Upper lobe of right lung (tissue), 1 donor: ENCODE measurements at regions not wholly inside any gene's neighbourhood (a gene's known extent, or its start where the extent isn't known, plus 50 kb on each side); places are given as distances from the start of the nearest gene placed in this dataset.
"Not testable (repeated sequence)": the region's sequence is repeated elsewhere in the genome, so short reads cannot be mapped to it uniquely, and the experiment has no call there.

Experiments
- ATAC-seq: fragments of 200-7000 bp; cut with Tn5 transposase; one replicate; pipeline ENCODE4 v1.9.1; 2020; ENCODE audit warnings: mild to moderate bottlenecking, moderate library complexity
- DNase-seq: peaks from one replicate; pipeline ENCODE4 v3.0.0-alpha.2; 2020
- H3K27ac ChIP-seq: fragments of 200-600 bp; one replicate; pipeline ENCODE4 v1.8.0; 2022
- H3K27me3 ChIP-seq: fragments of 200-600 bp; one replicate; pipeline ENCODE4 v1.8.0; 2022; ENCODE audit warnings: mild to moderate bottlenecking
- H3K36me3 ChIP-seq: fragments of 200-600 bp; one replicate; pipeline ENCODE4 v1.8.0; 2022
- H3K4me1 ChIP-seq: fragments of 200-600 bp; one replicate; pipeline ENCODE4 v1.8.0; 2022
- H3K4me3 ChIP-seq: fragments of 200-600 bp; one replicate; pipeline ENCODE4 v1.8.0; 2022; ENCODE audit warnings: mild to moderate bottlenecking
- H3K9me3 ChIP-seq: fragments of 200-600 bp; one replicate; pipeline ENCODE4 v1.8.0; 2022
- intact Hi-C: fragments of 100-400 bp; cut with DNase I; formaldehyde crosslinking; loops from one replicate; pipeline ENCODE4 v1.11.0; 2022
- TF ChIP-seq, protein P1 (sequence below): fragments of 200-600 bp; IDR thresholded peaks from one replicate; pipeline ENCODE4 v1.8.0; 2022; ENCODE audit warnings: antibody characterized with exemption
- donor health status: DM: no; HTN: yes; CAD: no; lungs with severe emphysema.

DNA sequence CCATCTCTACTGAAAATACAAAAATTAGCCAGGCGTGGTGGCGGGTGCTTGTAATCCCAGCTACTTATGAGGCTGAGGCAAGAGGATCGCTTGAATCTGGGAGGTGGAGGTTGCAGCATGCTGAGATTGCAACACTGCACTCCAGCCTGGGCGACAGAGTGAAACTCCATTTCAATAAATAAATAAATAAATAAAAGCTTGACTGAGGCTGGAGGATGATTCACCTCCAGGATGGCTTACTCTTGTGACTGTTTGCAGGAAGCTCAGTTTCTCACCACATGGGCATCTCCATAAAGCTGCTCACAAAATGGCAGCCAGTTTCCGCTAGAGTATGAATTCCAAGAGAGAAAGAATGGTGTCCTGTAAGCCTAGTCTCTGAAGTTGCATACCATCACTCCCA lies 191.7 kb upstream of the EDNRA start:
- intact Hi-C loops = no loop called here
- TF ChIP-seq, protein P1, sequence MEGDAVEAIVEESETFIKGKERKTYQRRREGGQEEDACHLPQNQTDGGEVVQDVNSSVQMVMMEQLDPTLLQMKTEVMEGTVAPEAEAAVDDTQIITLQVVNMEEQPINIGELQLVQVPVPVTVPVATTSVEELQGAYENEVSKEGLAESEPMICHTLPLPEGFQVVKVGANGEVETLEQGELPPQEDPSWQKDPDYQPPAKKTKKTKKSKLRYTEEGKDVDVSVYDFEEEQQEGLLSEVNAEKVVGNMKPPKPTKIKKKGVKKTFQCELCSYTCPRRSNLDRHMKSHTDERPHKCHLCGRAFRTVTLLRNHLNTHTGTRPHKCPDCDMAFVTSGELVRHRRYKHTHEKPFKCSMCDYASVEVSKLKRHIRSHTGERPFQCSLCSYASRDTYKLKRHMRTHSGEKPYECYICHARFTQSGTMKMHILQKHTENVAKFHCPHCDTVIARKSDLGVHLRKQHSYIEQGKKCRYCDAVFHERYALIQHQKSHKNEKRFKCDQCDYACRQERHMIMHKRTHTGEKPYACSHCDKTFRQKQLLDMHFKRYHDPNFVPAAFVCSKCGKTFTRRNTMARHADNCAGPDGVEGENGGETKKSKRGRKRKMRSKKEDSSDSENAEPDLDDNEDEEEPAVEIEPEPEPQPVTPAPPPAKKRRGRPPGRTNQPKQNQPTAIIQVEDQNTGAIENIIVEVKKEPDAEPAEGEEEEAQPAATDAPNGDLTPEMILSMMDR = no peak
- no peak overlapping the region for H3K27ac ChIP-seq
- ATAC-seq = no peak
- no peak for DNase-seq
- no peaks in the 10 kb centered on the region for H3K4me1 ChIP-seq
- no peaks in the 10 kb centered on the region for H3K36me3 ChIP-seq
- H3K4me3 ChIP-seq = no peak overlapping the region
- no peaks in the 10 kb centered on the region for H3K27me3 ChIP-seq
- no peaks in the 10 kb centered on the region for H3K9me3 ChIP-seq

DNA sequence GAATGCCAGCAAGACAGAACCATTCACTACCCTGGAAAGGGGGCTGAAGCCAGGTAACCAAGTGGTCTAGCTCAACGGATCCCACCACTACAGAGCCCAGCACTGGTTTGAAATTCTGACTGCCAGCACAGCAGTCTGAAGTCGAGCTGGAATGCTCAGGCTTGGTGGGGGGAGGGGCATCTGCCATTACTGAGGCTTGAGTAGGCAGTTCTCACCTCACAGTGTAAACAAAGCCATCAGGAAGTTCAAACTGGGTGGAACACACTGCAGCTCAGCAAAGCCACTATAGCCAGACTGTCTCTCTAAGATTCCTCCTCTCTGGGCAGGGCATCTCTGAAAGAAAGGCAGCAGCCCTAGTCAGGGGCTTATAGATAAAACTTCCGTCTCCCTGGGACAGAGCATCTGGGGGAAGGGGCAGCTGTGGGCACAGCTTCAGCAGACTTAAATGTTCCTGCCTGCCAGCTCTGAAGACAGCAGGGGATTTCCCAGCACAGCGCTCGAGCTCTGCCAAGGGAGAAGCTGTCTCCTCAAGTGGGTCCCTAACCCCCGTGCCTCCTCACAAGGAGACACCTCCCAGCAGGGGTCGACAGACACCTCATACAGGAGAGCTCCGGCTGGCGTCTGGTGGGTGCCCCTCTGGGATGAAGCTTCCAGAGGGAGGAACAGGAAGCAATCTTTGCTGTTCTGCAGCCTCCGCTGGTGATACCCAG lies 188.1 kb upstream of the EDNRA start:
- DNase-seq = peak; percentile 70
- not testable (repeated sequence) for H3K4me3 ChIP-seq, H3K27ac ChIP-seq

DNA sequence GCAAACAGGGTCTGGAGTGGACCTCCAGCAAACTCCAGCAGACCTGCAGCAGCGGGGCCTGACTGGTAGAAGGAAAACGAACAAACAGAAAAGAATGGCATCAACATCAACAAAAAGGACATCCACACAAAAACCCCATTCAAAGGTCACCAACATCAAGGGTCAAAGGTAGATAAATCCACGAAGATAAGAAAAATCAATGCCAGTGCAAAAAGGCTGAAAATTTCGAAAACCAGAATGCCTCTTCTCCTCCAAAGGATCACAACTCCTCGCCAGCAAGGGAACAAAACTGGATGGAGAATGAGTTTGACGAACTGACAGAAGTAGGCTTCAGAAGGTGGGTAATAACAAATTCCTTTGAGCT lies 187.6 kb upstream of the EDNRA start:
- H3K9me3 ChIP-seq, H3K27me3 ChIP-seq, H3K4me3 ChIP-seq, ATAC-seq, DNase-seq, H3K4me1 ChIP-seq, H3K36me3 ChIP-seq, H3K27ac ChIP-seq, intact Hi-C loops: not testable (repeated sequence)

More for the DNA sequence above, 188.1 kb upstream of the EDNRA start:
- H3K9me3 ChIP-seq, H3K27me3 ChIP-seq, H3K36me3 ChIP-seq, intact Hi-C loops, H3K4me1 ChIP-seq: not testable (repeated sequence)
- ATAC-seq = peak; percentile 57

DNA sequence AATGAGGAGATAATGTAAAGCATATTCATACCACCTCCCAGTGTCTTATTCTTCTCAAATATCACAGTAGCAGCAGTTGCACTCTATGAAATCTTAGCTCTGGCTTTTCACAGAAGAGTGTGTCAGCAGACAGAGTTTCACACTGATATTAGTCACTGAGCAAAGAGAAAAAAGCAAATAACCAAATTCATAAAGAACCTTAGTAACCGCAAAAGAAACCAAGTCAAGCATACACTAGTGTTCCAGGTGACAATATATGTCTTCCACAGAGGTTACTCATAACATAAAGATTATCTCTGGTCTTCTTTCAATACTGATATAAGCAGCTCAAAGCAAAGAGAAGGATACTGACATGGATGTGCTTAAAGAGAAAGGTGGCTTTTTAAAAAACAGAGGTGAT lies 181.7 kb upstream of the EDNRA start:
- H3K9me3 ChIP-seq = no peaks in the 10 kb centered on the region

DNA sequence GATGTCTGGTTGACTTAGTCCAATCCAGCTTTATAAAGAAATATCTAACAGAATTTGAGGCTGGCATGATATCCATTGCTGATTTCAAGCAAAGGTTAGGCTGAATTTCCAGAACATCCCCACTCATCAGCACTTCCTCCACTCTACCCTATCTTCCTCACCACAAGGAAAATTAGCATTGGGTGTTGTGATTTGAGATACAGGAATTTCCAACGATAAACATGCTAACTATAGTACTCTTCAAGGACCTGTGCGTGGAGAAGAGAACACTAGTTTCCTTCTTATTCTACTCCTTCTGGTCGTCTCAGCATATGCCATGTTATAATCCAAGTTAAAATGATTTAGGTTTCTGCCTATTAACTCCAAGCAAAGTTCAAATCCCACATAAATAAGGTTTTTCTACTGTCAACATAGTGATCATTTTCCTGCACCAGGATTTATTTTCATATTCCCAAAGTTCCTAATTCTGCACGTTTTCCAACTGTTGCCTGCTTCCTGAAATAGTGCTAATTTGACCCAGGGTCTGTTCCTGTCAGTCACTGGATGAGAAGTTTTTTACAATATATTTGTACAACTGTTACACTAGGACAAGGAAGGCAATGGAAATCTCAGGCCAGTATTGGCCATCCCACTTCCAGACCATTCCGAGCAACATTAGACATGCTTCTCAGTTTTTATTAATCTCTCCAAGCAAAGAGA lies 177.6 kb upstream of the EDNRA start:
- Histone ChIP-seq H3K27ac (no peak overlapping the region), H3K36me3 (no peaks in the 10 kb centered on the region), H3K4me1 (no peaks in the 10 kb centered on the region), H3K27me3 (no peaks in the 10 kb centered on the region), H3K4me3 (no peak overlapping the region), H3K9me3 (no peaks in the 10 kb centered on the region)
- DNase-seq (no peak), ATAC-seq (no peak)
- TF ChIP-seq, protein P1 = no peak
- intact Hi-C loops = no loop called here

More for the DNA sequence above, 181.7 kb upstream of the EDNRA start:
- no peak overlapping the region for H3K27ac ChIP-seq
- TF ChIP-seq, protein P1 = no peak
- DNase-seq (no peak), ATAC-seq (no peak)
- H3K27me3 ChIP-seq = no peaks in the 10 kb centered on the region
- H3K4me1 ChIP-seq = no peaks in the 10 kb centered on the region
- no peaks in the 10 kb centered on the region for H3K36me3 ChIP-seq
- intact Hi-C loops = no loop called here
- no peak overlapping the region for H3K4me3 ChIP-seq

DNA sequence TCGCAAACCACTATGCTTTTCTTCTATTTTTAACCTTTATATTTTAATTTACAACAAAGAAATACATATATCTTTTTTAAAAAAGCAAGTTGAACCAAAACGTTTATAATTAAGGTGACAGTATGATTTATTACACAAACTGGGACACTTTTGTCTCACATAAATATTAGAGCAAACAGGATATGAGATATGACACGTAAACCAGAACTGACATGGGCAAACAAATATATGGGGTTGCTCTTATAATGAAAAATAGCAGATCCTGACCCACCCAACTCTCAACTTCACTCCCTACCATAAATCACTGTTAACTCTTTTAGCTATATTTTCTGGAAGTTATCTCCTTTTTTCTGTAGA lies 177.0 kb upstream of the EDNRA start:
- intact Hi-C loops = no loop called here
- Histone ChIP-seq H3K36me3 (no peaks in the 10 kb centered on the region), H3K27me3 (no peaks in the 10 kb centered on the region), H3K4me1 (no peaks in the 10 kb centered on the region), H3K27ac (no peak overlapping the region), H3K4me3 (no peak overlapping the region), H3K9me3 (no peaks in the 10 kb centered on the region)
- DNase-seq = no peak
- TF ChIP-seq, protein P1 = no peak
- no peak for ATAC-seq
